ENCODE measurements at regions not wholly inside any gene's neighbourhood (a gene's known extent, or its start where the extent isn't known, plus 50 kb on each side); places are given as distances from the start of the nearest gene placed in this dataset.

DNA sequence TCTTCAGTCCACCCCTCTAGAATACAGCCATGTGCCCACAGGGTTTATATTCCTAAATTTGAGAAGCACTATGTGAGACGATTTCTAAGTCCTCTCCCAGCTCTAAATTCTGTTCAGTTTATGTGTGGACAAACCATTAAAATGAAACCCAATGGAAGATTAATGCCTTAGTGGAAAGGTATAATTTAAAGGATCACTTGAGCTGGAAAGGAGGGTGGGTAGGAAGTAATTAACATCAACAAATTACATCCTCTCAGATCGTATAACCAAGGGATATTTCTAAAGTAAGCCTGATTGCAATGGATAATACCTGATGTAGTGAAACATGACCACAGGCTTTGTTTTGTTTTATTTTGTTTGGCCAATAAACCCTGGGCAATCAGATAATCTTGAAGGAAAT lies 511.0 kb upstream of the COBL start (continued):
- no peak for TF ChIP-seq ZNF639 (tag by site-specific recombination; IDR thresholded peaks at IDR 0.05)
- no peak for TF ChIP-seq ZNF2 (tag by site-specific recombination; IDR thresholded peaks at IDR 0.05)
- no peak for TF ChIP-seq ZNF776 (tag by site-specific recombination; IDR thresholded peaks at IDR 0.05; ENCODE audit: borderline replicate concordance)

GRCh38 chr7:51824050-51824449 lies 507.4 kb upstream of the COBL start:
- Histone ChIP-seq H3K4me3 (ENCODE audit: low read depth, low read length) (no peak overlapping the region), H3K9me3 (ENCODE audit: control insufficient read depth, insufficient read depth, low read depth, low read length) (no peaks in the 10 kb centered on the region), H3K27ac (ENCODE audit: extremely low read depth, low read depth, low read length) (no peak overlapping the region), H3K4me1 (ENCODE audit: control insufficient read depth, insufficient read depth, low read length) (no peaks in the 10 kb centered on the region), H3K36me3 (ENCODE audit: control insufficient read depth in 2 of 2, insufficient read depth in 1 of 2, low read length in 2 of 2) (no peaks in the 10 kb centered on the region)
- ChIA-PET CTCF (no interaction called here), POLR2A (no interaction called here)
- TF ChIP-seq ZNF596 (tag by site-specific recombination; IDR thresholded peaks at IDR 0.05), result no peak
- no peak for TF ChIP-seq GLIS1 (tag by site-specific recombination; IDR thresholded peaks at IDR 0.05)
- TF ChIP-seq ZFP41 (tag by site-specific recombination; IDR thresholded peaks at IDR 0.05; ENCODE audit: borderline replicate concordance), result no peak
- no peak for TF ChIP-seq ZNF707 (tag by site-specific recombination; IDR thresholded peaks at IDR 0.05)
- TF ChIP-seq MZF1 (tag by site-specific recombination; IDR thresholded peaks at IDR 0.05; ENCODE audit: borderline replicate concordance), result no peak
- no peak for TF ChIP-seq ZNF510 (tag by site-specific recombination; IDR thresholded peaks at IDR 0.05; ENCODE audit: insufficient replicate concordance)
- TF ChIP-seq ZNF112 (tag by site-specific recombination; IDR thresholded peaks at IDR 0.05), result no peak
- TF ChIP-seq ZNF18 (tag by site-specific recombination; IDR thresholded peaks at IDR 0.05), result no peak
- no peak for TF ChIP-seq ZNF561 (tag by site-specific recombination; IDR thresholded peaks at IDR 0.05; ENCODE audit: borderline replicate concordance)

DNA sequence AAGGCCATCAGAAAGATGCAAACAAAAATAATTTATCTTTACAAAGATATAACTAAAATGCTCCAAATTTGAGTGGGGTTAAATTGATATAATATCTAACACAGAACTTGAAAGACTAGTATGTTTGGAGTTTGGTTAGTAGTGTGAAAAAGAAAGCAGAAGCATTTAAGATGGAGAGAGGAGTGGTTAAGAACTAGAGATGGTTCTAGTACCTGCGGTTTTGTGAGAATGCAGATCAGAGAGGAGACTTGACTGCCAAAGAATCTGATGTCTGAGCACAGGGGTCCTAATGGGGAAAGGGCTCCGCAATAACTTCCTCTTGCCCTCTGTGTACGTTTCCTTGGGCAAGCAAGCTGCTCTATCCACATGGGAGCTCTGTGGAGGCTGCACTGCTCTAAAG lies 506.8 kb upstream of the COBL start:
- Histone ChIP-seq H3K9me3 (ENCODE audit: control insufficient read depth, insufficient read depth, low read depth, low read length) (no peaks in the 10 kb centered on the region), H3K27ac (ENCODE audit: extremely low read depth, low read depth, low read length) (no peak overlapping the region), H3K4me1 (ENCODE audit: control insufficient read depth, insufficient read depth, low read length) (no peaks in the 10 kb centered on the region), H3K36me3 (ENCODE audit: control insufficient read depth in 2 of 2, insufficient read depth in 1 of 2, low read length in 2 of 2) (no peaks in the 10 kb centered on the region), H3K4me3 (ENCODE audit: low read depth, low read length) (no peak overlapping the region)
- ChIA-PET CTCF (no interaction called here), POLR2A (no interaction called here)
- TF ChIP-seq GLIS2 (tag by site-specific recombination; IDR thresholded peaks at IDR 0.05) (no peak), ZNF350 (tag by site-specific recombination; IDR thresholded peaks at IDR 0.05) (no peak)

DNA sequence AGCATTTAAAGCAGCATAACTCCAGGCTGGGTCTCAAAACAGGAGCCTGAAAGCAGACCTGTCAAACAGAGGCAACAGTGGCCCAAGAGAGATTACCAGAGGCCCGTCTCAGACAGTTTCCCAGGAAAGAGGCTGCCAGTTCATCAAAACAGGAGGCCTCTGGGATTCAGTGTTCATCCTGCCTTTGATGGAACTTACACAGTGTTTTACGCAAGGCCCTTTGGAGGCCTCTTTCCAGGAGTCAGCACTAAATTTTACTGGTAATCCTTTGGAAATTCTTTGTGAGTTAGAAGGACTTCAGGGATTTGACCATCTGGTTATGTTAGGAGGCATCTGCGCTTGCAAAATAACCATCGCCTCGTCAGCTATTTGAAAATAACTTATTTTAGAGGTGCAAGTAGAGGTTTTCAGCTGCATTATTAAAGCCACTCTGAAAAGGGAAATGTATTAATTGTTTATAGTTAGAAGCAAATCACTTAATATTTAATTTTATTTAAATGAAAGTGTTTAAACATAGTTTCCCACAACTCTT lies 501.2 kb upstream of the COBL start:
- H3K4me1 ChIP-seq (ENCODE audit: control insufficient read depth, insufficient read depth, low read length), result no peaks in the 10 kb centered on the region
- no peak for TF ChIP-seq ZNF76 (tag by site-specific recombination; IDR thresholded peaks at IDR 0.05; ENCODE audit: borderline replicate concordance, low read depth)
- TF ChIP-seq, protein P1, sequence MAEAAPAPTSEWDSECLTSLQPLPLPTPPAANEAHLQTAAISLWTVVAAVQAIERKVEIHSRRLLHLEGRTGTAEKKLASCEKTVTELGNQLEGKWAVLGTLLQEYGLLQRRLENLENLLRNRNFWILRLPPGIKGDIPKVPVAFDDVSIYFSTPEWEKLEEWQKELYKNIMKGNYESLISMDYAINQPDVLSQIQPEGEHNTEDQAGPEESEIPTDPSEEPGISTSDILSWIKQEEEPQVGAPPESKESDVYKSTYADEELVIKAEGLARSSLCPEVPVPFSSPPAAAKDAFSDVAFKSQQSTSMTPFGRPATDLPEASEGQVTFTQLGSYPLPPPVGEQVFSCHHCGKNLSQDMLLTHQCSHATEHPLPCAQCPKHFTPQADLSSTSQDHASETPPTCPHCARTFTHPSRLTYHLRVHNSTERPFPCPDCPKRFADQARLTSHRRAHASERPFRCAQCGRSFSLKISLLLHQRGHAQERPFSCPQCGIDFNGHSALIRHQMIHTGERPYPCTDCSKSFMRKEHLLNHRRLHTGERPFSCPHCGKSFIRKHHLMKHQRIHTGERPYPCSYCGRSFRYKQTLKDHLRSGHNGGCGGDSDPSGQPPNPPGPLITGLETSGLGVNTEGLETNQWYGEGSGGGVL (tag by site-specific recombination; IDR thresholded peaks at IDR 0.05), result no peak
- no peak for TF ChIP-seq ZNF221 (tag by site-specific recombination; IDR thresholded peaks at IDR 0.05; ENCODE audit: borderline replicate concordance)
- no peak for TF ChIP-seq ZNF37A (tag by site-specific recombination; IDR thresholded peaks at IDR 0.05)
- no peak for TF ChIP-seq ZNF266 (tag by site-specific recombination; IDR thresholded peaks at IDR 0.05; ENCODE audit: low read depth)
- no peak for TF ChIP-seq ZXDB (tag by site-specific recombination; IDR thresholded peaks at IDR 0.05)
- TF ChIP-seq, protein P2, sequence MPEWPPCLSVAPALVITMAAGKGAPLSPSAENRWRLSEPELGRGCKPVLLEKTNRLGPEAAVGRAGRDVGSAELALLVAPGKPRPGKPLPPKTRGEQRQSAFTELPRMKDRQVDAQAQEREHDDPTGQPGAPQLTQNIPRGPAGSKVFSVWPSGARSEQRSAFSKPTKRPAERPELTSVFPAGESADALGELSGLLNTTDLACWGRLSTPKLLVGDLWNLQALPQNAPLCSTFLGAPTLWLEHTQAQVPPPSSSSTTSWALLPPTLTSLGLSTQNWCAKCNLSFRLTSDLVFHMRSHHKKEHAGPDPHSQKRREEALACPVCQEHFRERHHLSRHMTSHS (tag by site-specific recombination; IDR thresholded peaks at IDR 0.05), result no peak
- TF ChIP-seq, protein P3, sequence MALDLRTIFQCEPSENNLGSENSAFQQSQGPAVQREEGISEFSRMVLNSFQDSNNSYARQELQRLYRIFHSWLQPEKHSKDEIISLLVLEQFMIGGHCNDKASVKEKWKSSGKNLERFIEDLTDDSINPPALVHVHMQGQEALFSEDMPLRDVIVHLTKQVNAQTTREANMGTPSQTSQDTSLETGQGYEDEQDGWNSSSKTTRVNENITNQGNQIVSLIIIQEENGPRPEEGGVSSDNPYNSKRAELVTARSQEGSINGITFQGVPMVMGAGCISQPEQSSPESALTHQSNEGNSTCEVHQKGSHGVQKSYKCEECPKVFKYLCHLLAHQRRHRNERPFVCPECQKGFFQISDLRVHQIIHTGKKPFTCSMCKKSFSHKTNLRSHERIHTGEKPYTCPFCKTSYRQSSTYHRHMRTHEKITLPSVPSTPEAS (tag by site-specific recombination; IDR thresholded peaks at IDR 0.05), result no peak
- TF ChIP-seq MZF1 (tag by site-specific recombination; IDR thresholded peaks at IDR 0.05; ENCODE audit: borderline replicate concordance), result no peak
- TF ChIP-seq YY2 (tag by site-specific recombination; IDR thresholded peaks at IDR 0.05), result no peak
- no peak for TF ChIP-seq ZNF19 (tag by site-specific recombination; IDR thresholded peaks at IDR 0.05; ENCODE audit: low read depth)
- no peak for TF ChIP-seq ZNF132 (tag by site-specific recombination; IDR thresholded peaks at IDR 0.05; ENCODE audit: borderline replicate concordance)
- H3K36me3 ChIP-seq (ENCODE audit: control insufficient read depth in 2 of 2, insufficient read depth in 1 of 2, low read length in 2 of 2), result no peaks in the 10 kb centered on the region
- ChIA-PET POLR2A (no interaction called here), CTCF (no interaction called here)
- no peak overlapping the region for H3K27ac ChIP-seq (ENCODE audit: extremely low read depth, low read depth, low read length)
- no peaks in the 10 kb centered on the region for H3K9me3 ChIP-seq (ENCODE audit: control insufficient read depth, insufficient read depth, low read depth, low read length)
- H3K4me3 ChIP-seq (ENCODE audit: low read depth, low read length), result no peak overlapping the region

Data from HEK293 (cell line).